NCI-H2029 treated with DMSO at 0.1 percent for 48 hours (cell line): ENCODE measurements at regions not wholly inside any gene's neighbourhood (a gene's known extent, or its start where the extent isn't known, plus 50 kb on each side); places are given as distances from the start of the nearest gene placed in this dataset.

Source experiments
- DNase-seq: peaks from one replicate; lab custom pipeline; 2025; lab: John Stamatoyannopoulos, UW

GRCh38 chr6:164021589-164022250 lies 607.2 kb downstream of the QKI start:
- DNase-seq: no peak

GRCh38 chr6:164020142-164020541 lies 605.6 kb downstream of the QKI start:
- DNase-seq: no peak

DNA sequence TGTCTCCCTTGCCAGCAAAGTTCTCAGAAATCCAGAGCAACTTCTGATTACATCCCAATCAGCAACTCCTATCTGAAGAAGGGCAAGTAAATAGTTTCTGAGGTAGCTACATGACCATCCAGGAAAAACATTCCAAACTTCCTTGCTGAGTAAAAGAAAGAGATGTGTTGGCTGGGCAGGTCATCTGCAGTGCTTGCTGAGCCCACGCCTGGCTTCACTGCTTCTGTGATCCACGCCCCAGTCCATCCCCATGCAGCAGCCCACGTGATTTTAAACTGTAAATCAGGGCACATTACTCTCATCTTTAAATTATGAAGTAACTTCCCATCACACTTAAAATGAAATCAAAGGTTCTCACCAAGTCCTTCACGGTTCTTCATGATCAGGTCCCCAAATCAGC lies 603.6 kb downstream of the QKI start:
- no peak for DNase-seq

DNA sequence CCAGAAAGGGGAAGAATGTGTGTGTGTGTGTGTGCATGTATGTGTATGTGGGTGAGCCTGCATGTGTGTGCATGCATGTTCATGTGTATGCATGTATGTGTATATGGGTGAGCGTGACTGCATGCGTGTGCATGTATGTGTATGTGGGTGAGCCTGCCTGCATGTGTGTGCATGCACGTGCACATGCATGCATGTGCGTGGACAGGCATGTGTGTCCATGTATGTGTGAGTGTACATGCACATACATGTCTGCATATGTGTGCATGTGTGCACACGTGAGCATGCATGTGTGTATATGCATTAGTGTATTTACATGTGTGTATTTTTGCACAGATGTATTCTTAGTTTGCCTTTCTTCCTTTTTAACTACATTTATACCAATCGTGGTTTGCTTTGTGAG lies 601.5 kb downstream of the QKI start:
- no peak for DNase-seq

GRCh38 chr6:164015088-164015484 lies 600.6 kb downstream of the QKI start:
- no peak for DNase-seq

DNA sequence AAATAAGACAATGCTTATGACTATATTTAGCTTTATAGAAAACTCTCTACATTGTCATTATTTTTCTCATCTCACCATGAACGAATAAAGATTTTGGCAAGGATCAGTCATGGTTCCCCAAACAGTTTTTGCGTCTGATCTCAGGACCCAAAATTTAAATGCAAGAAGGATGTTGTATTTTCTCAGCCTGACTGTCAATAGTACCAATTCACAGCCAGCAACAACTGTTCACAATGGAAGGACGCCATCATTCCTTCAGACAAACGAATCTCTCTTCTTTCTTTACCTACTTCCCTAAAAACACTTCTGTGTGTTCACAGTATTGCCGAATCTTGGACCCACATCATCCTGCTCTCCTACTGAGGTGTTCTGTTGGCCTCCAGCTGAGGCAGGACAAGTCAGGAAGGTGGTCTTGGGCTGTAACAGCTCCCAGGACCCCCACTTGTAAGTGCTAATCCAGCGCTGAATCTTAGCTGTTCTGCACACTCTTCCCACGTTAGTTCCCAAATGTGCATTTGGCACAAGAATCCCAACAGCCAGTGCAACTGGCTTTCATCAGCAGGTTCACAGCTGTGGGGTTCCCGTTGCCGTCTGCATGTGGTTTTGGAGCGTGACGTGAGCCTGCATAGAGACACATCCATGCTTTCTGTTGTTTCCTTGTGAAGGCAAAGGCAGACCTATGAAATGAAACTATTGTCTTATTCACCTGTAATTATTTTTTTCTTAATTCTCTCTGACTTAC lies 600.0 kb downstream of the QKI start:
- DNase-seq: no peak

DNA sequence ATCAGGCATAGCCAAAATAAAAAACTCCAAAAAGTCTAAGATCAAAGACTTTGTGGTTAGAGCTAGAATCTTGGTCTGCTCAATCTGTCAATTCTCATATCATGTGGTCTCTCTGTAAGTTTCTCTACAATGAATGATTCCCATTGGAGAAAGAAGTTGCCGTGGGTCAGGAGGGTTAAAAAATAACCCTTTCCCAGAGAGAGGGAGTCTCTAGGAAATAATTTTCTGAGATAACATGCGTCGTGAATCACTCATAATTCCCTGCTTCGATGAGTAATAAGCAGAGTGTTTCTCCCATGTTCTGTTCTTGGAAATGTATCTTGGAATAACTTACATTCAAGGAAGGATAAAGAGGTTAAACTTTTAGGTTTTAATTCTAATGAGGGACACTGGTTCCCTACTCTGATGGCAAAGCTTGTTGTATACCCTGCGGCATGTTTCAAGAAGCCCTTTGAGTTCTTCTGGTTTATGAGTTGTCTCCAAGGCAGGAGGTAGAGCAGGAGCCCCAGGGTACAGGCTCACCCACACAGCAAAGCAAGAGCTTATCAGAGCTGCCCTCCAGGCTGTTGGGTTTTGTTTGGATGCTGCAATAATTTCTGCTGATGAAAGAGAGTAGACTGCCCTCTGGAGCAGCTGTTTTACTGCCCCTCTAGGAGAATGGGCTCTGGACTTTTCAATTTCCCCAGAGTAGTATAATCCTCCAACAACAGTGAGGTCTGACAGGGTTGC lies 599.1 kb downstream of the QKI start:
- DNase-seq: no peak

- no peak for DNase-seq
Observed at GRCh38 chr6:164011321-164011720, 596.8 kb downstream of the QKI start.

DNA sequence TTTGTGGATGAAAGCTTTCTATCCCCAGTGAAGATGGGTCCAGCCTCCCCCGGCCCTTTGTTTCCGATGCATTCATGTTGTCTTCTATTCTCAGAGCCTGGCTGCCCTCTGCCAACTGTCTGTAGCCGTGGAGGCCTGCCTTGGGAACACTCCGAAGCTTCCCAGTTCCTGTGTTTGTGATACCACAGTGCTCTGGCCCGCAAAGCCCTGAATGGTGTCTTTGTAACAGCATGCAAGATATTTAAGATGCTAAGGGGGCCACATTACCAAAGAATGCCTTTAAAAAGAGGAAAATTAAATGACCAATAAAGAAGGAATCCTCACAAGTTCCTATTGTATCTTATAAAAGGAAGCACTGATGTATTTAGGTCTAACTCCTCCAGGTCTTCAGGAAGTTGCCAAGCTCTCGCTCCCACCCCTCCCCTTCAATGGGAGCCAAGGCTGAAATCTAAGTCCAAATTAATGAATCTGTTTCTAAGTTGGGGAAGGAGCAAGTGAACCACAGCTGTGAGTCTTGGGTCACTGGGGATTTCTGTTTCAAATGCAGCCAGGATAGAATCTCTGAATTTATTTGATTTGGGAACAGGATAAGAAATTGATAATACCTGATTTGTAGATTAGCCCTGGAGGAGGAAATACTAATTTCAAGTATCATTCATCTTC lies 596.1 kb downstream of the QKI start:
- no peak for DNase-seq

DNA sequence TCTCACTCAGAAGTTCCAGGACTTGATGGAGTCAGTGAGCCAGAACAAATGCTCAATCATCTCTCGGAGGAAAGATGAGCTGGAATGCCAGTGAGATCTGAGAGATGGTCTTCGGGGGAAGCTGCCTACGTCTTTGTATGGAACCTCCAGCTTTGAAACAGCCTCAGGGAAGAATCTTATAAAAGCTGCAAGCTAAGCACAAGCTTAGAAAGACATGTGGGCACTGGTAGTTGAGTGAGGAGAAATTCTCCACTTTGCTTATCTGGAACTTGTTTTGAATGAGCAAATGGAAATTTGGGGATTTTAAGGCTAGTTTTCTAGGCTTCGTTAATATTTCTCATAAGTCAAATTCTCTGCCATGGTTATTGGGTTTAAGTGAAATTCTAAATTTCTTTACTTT lies 594.4 kb downstream of the QKI start:
- DNase-seq: no peak

DNA sequence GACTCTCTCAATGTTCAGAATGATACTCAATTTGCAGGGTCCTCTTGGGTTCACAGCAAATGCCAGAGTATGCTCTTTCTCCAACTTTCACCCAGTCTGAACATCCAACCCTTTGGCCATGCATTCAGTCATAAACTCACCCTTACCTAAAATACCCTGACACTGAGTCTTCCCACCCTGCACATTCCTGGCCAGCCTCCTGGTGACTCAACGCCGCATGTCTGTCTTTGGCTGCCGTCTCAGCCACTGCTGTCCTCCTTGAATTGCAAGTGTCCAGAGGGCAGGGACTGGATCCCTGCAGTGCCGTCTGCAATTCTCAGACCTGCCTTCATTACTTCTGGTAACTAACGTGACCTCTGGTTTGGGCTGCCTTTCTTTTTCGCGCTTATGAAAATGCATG lies 593.4 kb downstream of the QKI start:
- DNase-seq: no peak

GRCh38 chr6:164006459-164006858 lies 591.9 kb downstream of the QKI start:
- DNase-seq: no peak

DNA sequence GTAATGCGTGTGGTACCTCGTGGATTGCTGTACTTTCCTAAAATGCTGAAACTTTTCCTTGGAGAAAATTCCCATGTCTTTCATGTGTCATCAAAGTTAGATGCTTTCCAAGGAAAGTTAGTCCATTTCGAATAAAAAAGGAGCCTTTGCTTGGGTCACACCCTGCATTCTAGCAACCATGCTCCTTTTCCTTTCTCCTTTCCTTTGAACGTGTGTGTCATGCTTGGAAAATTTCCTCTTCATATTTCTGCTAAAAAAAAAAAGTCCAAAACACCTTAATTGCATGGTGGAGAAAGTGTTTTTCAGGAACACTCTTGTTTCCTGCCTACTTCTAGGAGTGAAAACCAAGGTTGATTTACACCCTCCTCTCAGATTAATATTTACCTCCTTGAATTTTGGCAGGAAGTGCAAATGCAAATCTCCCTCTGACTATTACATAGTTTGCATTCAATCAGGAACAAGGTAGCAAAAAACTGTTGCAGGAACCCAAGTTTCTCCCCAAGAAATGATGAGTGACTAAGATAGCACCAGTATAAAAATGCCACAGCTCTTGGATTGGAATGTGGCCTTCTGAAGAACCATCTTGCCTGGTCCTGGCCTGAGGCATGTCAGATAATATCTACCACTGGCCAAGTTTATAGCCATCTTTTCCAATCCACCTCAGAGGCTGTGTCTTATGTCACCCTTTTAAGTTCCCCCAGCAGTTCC lies 590.6 kb downstream of the QKI start:
- DNase-seq: no peak

DNA sequence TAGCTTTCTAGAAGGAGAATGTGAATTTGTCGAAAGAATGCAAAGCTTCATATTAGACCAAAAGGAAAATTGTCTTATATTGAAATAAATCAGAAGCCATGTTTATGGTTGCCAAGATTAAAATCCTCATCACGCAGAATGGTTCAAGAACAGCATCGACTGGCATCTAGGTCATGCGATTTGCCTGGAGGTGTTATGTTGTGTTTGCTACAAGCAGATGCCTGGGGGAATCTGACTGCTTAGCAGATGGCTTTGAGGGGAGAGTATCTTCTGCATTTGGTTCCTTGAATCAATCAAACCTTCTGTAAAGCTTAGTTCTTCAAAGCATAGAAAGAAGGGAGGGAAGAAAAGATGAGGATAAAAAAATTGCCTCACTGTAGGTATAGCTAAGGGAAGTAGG lies 585.8 kb downstream of the QKI start:
- no peak for DNase-seq

GRCh38 chr6:163999475-164000125 lies 585.1 kb downstream of the QKI start:
- DNase-seq: no peak

DNA sequence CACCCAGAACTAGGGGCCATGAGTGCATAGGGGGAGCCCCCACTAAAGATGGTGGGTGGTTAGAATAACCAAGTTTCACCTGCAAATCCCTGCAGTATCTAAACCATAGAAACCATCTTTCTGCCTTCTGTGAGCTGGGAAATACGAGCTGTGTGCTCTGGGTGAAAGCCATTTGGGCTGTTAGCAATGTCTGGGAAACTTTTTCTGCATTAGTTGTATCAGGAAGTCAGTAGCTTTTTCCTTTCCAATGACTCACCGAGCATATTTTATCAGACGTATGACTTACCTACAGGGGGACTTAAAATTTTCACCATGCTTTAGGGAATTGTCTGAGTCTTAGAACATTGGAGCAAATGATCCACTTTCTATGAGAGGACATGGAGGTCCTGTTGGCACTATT lies 584.0 kb downstream of the QKI start:
- no peak for DNase-seq

- no peak for DNase-seq
Observed at GRCh38 chr6:163996491-163996890, 582.0 kb downstream of the QKI start.

DNA sequence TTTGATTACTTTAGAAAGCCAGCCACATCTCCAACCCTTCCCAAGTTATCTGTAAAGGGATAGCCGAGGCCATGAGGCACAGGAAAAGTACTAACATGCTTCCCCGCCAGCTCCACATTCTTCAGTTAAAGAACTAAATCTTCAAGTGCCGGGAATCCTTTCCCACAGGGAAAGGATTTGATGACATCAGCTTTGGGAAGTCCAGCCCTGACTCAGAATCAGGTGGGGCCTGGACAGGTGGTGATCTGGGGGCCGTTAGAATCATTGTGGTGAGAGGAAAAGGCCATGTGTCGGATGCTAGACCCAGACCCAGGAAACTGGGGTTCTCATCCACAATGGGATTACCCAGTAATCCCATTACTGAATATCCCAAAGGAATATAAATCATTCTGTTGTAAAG lies 580.0 kb downstream of the QKI start:
- no peak for DNase-seq

GRCh38 chr6:163992701-163993100 lies 578.2 kb downstream of the QKI start:
- no peak for DNase-seq

DNA sequence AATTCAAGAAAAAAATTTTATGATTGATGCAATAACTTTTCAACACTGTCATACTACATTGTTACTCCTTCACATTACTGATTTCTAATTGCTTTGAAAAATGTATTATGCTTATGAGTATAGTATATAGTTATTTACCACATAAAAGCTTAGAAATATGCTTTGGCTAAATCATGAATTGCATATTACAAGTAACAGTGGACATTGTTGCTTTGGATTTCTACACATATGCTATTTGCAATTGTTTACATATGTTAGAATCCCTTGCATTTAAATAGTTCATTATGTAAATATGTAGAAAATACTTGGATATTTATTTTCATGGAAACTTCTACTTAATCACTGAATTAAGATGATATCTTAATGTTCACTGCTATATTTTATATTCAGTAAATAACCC lies 577.5 kb downstream of the QKI start:
- DNase-seq: no peak

GRCh38 chr6:163991321-163991720 lies 576.8 kb downstream of the QKI start:
- DNase-seq: no peak

DNA sequence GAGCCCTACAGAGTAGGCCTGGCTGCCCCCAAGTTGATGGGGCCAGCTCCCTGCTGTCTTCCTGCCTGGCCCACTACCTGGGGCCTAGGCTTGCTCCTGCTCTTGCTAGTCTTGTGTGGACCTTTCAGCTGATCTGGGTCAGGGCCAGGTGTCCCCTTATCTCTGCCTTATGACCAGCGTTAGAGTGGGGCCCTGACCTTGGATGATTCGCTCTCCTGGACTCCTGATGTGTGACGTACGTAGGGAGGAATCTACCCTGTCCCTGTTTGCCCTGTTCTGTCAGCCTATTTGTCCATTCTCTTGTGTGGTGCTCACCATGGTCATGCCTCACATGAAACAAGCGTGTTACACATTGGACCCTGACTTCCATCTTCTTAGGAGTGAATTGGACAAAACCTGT lies 571.8 kb downstream of the QKI start:
- no peak for DNase-seq
